Stimulated activated effector memory CD8-positive, alpha-beta T cell treated with anti-CD3 and anti-CD28 coated beads, Interleukin-12 subunit alpha, Interleukin-12 subunit beta, amount 100 ng/mL, for 72 hours (primary cell): ENCODE measurements at regions not wholly inside any gene's neighbourhood (a gene's known extent, or its start where the extent isn't known, plus 50 kb on each side); places are given as distances from the start of the nearest gene placed in this dataset.

Experiments
- ATAC-seq: fragments of 150-1000 bp; cut with Tn5 transposase; 2 replicates; pipeline ENCODE4 v1.10.0; 2021
- DNase-seq, 2 donors: peaks; one replicate each; pipeline ENCODE4 v3.0.0; 2021 to 2022; ENCODE audit warnings: low spot score in 2 of 2
- H3K27ac Mint-ChIP-seq: one replicate; pipeline ENCODE4 v1.8.0; 2022; ENCODE audit warnings: mild to moderate bottlenecking, mixed read lengths
- H3K36me3 Mint-ChIP-seq: one replicate; pipeline ENCODE4 v1.8.0; 2022; ENCODE audit warnings: mild to moderate bottlenecking, mixed read lengths
- H3K4me1 Mint-ChIP-seq: one replicate; pipeline ENCODE4 v1.8.0; 2022; ENCODE audit warnings: mixed read lengths
- H3K4me3 Mint-ChIP-seq: one replicate; pipeline ENCODE4 v1.8.0; 2022; ENCODE audit warnings: mild to moderate bottlenecking, mixed read lengths
- H3K9me3 Mint-ChIP-seq: one replicate; pipeline ENCODE4 v1.8.0; 2022; ENCODE audit warnings: mixed read lengths

- ATAC-seq (no peak), DNase-seq (no peak)
- no peak overlapping the region for H3K4me3 Mint-ChIP-seq
- H3K4me1 Mint-ChIP-seq: no peaks in the 10 kb centered on the region
- no peak overlapping the region for H3K27ac Mint-ChIP-seq
- H3K36me3 Mint-ChIP-seq: no peaks in the 10 kb centered on the region
- H3K9me3 Mint-ChIP-seq: no peaks in the 10 kb centered on the region
Observed at GRCh38 chr18:53991202-53991601, 233.3 kb downstream of the MBD2 start.

- DNase-seq (no peak), ATAC-seq (no peak)
- Mint-ChIP-seq H3K36me3 (no peaks in the 10 kb centered on the region), H3K4me1 (no peaks in the 10 kb centered on the region), H3K27ac (no peak overlapping the region), H3K9me3 (no peaks in the 10 kb centered on the region), H3K4me3 (no peak overlapping the region)
Observed at GRCh38 chr18:53990485-53990884, 234.0 kb downstream of the MBD2 start.

- no peak for DNase-seq
- Mint-ChIP-seq H3K4me3 (no peak overlapping the region), H3K9me3 (peaks cover 7% of the 10 kb centered on the region), H3K4me1 (no peaks in the 10 kb centered on the region), H3K36me3 (no peaks in the 10 kb centered on the region), H3K27ac (no peak overlapping the region)
- no peak for ATAC-seq
Observed at GRCh38 chr18:53984021-53984420, 240.4 kb downstream of the MBD2 start.

GRCh38 chr18:53971331-53971730 lies 253.1 kb downstream of the MBD2 start:
- H3K27ac Mint-ChIP-seq: no peak overlapping the region
- H3K4me3 Mint-ChIP-seq: no peak overlapping the region
- H3K9me3 Mint-ChIP-seq: peaks cover 7% of the 10 kb centered on the region
- H3K36me3 Mint-ChIP-seq: no peaks in the 10 kb centered on the region
- no peak for ATAC-seq
- no peaks in the 10 kb centered on the region for H3K4me1 Mint-ChIP-seq
- DNase-seq: no peak

GRCh38 chr18:53952700-53953099 lies 271.8 kb downstream of the MBD2 start:
- no peak for DNase-seq
- ATAC-seq: no peak
- no peak overlapping the region for H3K4me3 Mint-ChIP-seq
- H3K4me1 Mint-ChIP-seq: no peaks in the 10 kb centered on the region
- H3K36me3 Mint-ChIP-seq: no peaks in the 10 kb centered on the region
- no peak overlapping the region for H3K27ac Mint-ChIP-seq
- H3K9me3 Mint-ChIP-seq: no peaks in the 10 kb centered on the region

- H3K9me3 Mint-ChIP-seq: no peaks in the 10 kb centered on the region
- H3K36me3 Mint-ChIP-seq: no peaks in the 10 kb centered on the region
- no peak overlapping the region for H3K4me3 Mint-ChIP-seq
Observed at GRCh38 chr18:53950545-53950944, 273.9 kb downstream of the MBD2 start.

GRCh38 chr18:53948991-53949390 lies 275.5 kb downstream of the MBD2 start:
- H3K4me3 Mint-ChIP-seq: no peak overlapping the region

More at GRCh38 chr18:53950545-53950944, 273.9 kb downstream of the MBD2 start:
- no peaks in the 10 kb centered on the region for H3K4me1 Mint-ChIP-seq
- H3K27ac Mint-ChIP-seq: no peak overlapping the region
- ATAC-seq: no peak
- DNase-seq: no peak

GRCh38 chr18:53947092-53947640 lies 277.3 kb downstream of the MBD2 start:
- no peaks in the 10 kb centered on the region for H3K9me3 Mint-ChIP-seq
- H3K4me1 Mint-ChIP-seq: no peaks in the 10 kb centered on the region
- H3K27ac Mint-ChIP-seq: no peak overlapping the region
- H3K4me3 Mint-ChIP-seq: no peak overlapping the region
- no peak for DNase-seq
- H3K36me3 Mint-ChIP-seq: no peaks in the 10 kb centered on the region
- no peak for ATAC-seq

More at GRCh38 chr18:53948991-53949390, 275.5 kb downstream of the MBD2 start:
- H3K4me1 Mint-ChIP-seq: no peaks in the 10 kb centered on the region
- DNase-seq (no peak), ATAC-seq (no peak)
- H3K9me3 Mint-ChIP-seq: no peaks in the 10 kb centered on the region
- H3K36me3 Mint-ChIP-seq: no peaks in the 10 kb centered on the region
- no peak overlapping the region for H3K27ac Mint-ChIP-seq

GRCh38 chr18:53946594-53946993 lies 277.9 kb downstream of the MBD2 start:
- no peaks in the 10 kb centered on the region for H3K4me1 Mint-ChIP-seq
- no peaks in the 10 kb centered on the region for H3K9me3 Mint-ChIP-seq
- no peak for ATAC-seq
- no peaks in the 10 kb centered on the region for H3K36me3 Mint-ChIP-seq
- H3K27ac Mint-ChIP-seq: no peak overlapping the region
- no peak for DNase-seq
- no peak overlapping the region for H3K4me3 Mint-ChIP-seq

GRCh38 chr18:53944721-53945120 lies 279.7 kb downstream of the MBD2 start:
- ATAC-seq (no peak), DNase-seq (no peak)
- Mint-ChIP-seq H3K27ac (no peak overlapping the region), H3K36me3 (no peaks in the 10 kb centered on the region), H3K4me3 (no peak overlapping the region), H3K4me1 (no peaks in the 10 kb centered on the region), H3K9me3 (no peaks in the 10 kb centered on the region)

- Mint-ChIP-seq H3K9me3 (no peaks in the 10 kb centered on the region), H3K36me3 (no peaks in the 10 kb centered on the region), H3K27ac (no peak overlapping the region), H3K4me1 (no peaks in the 10 kb centered on the region), H3K4me3 (no peak overlapping the region)
- ATAC-seq: no peak
- no peak for DNase-seq
Observed at GRCh38 chr18:53943326-53943860, 281.1 kb downstream of the MBD2 start.

- H3K4me1 Mint-ChIP-seq: no peaks in the 10 kb centered on the region
- ATAC-seq (no peak), DNase-seq (no peak)
- no peaks in the 10 kb centered on the region for H3K9me3 Mint-ChIP-seq
- no peak overlapping the region for H3K4me3 Mint-ChIP-seq
- H3K27ac Mint-ChIP-seq: no peak overlapping the region
- no peaks in the 10 kb centered on the region for H3K36me3 Mint-ChIP-seq
Observed at GRCh38 chr18:53941601-53942338, 282.7 kb downstream of the MBD2 start.

- Mint-ChIP-seq H3K9me3 (peaks cover 3% of the 10 kb centered on the region), H3K4me3 (no peak overlapping the region), H3K27ac (no peak overlapping the region), H3K36me3 (no peaks in the 10 kb centered on the region), H3K4me1 (no peaks in the 10 kb centered on the region)
- ATAC-seq (no peak), DNase-seq (no peak)
Observed at GRCh38 chr18:53937037-53937436, 287.4 kb downstream of the MBD2 start.

- Mint-ChIP-seq H3K9me3 (peaks cover 3% of the 10 kb centered on the region), H3K4me1 (no peaks in the 10 kb centered on the region), H3K4me3 (no peak overlapping the region), H3K36me3 (no peaks in the 10 kb centered on the region), H3K27ac (no peak overlapping the region)
- no peak for DNase-seq
- ATAC-seq: no peak
Observed at GRCh38 chr18:53935803-53936202, 288.7 kb downstream of the MBD2 start.

- Mint-ChIP-seq H3K4me3 (no peak overlapping the region), H3K9me3 (peaks cover 3% of the 10 kb centered on the region), H3K36me3 (no peaks in the 10 kb centered on the region), H3K4me1 (no peaks in the 10 kb centered on the region), H3K27ac (no peak overlapping the region)
- DNase-seq (no peak), ATAC-seq (no peak)
Observed at GRCh38 chr18:53935399-53935798, 289.1 kb downstream of the MBD2 start.
